MM.1S (cell line): ENCODE measurements at regions not wholly inside any gene's neighbourhood (a gene's known extent, or its start where the extent isn't known, plus 50 kb on each side); places are given as distances from the start of the nearest gene placed in this dataset.

Experiments used
- DNase-seq: peaks from one replicate; pipeline ENCODE4 v3.0.0-alpha.2; 2015
- H2AFZ ChIP-seq: fragments of 300-600 bp; sonication (generic); 2 replicates; pipeline ENCODE4 v1.6.0; 2016; ENCODE audit warnings: antibody characterized with exemption, low read length
- H3F3A ChIP-seq: fragments of 300-600 bp; sonication (generic); 2 replicates; pipeline ENCODE4 v1.6.1; 2016; ENCODE audit warnings: mild to moderate bottlenecking, antibody characterized with exemption, low read length, moderate library complexity, mixed read lengths; ENCODE audit not compliant: insufficient read depth
- H3K27ac ChIP-seq: fragments of 300-600 bp; sonication (generic); 2 replicates; pipeline ENCODE4 v1.5.1; 2016; ENCODE audit warnings: mild to moderate bottlenecking, low read length
- H3K27me3 ChIP-seq: fragments of 300-600 bp; sonication (generic); replicated peaks from 2 replicates; pipeline ENCODE4 v1.6.0; 2016; ENCODE audit warnings: low read length; ENCODE audit not compliant: insufficient read depth
- H3K36me3 ChIP-seq: fragments of 300-600 bp; sonication (generic); replicated peaks from 2 replicates; pipeline ENCODE4 v1.6.1; 2016; ENCODE audit warnings: mild to moderate bottlenecking, low read length, mixed read lengths; ENCODE audit not compliant: insufficient read depth
- H3K4me1 ChIP-seq: fragments of 300-600 bp; sonication (generic); 2 replicates; pipeline ENCODE4 v1.6.1; 2016; ENCODE audit warnings: low read length, mixed read lengths
- H3K4me2 ChIP-seq: fragments of 300-600 bp; sonication (generic); 2 replicates; pipeline ENCODE4 v1.6.0; 2016; ENCODE audit warnings: low read depth, low read length
- H3K4me3 ChIP-seq: fragments of 300-600 bp; sonication (generic); 2 replicates; pipeline ENCODE4 v1.5.1; 2016; ENCODE audit warnings: low read length, mixed read lengths
- H3K79me2 ChIP-seq: fragments of 300-600 bp; sonication (generic); 2 replicates; pipeline ENCODE4 v1.6.1; 2016; ENCODE audit warnings: mixed run types, low read length, mixed read lengths
- H3K9ac ChIP-seq: fragments of 300-600 bp; sonication (generic); 2 replicates; pipeline ENCODE4 v1.6.1; 2016; ENCODE audit warnings: low read length, mixed read lengths
- H3K9me2 ChIP-seq: fragments of 300-600 bp; sonication (generic); replicated peaks from 2 replicates; pipeline ENCODE4 v1.6.1; 2016; ENCODE audit warnings: mild to moderate bottlenecking, low read length, mixed read lengths; ENCODE audit not compliant: insufficient read depth
- H3K9me3 ChIP-seq: fragments of 300-600 bp; sonication (generic); replicated peaks from 2 replicates; pipeline ENCODE4 v1.6.1; 2016; ENCODE audit warnings: mild to moderate bottlenecking, low read length, mixed read lengths; ENCODE audit not compliant: insufficient read depth
- H4K20me1 ChIP-seq: fragments of 300-600 bp; sonication (generic); 2 replicates; pipeline ENCODE4 v1.6.1; 2016; ENCODE audit warnings: mild to moderate bottlenecking, low read length, moderate library complexity, mixed read lengths; ENCODE audit not compliant: insufficient read depth
- CTCF ChIP-seq: fragments of 300-600 bp; sonication (generic); IDR thresholded peaks from 2 replicates; pipeline ENCODE4 v1.5.1; 2016; ENCODE audit warnings: antibody characterized with exemption, low read length, mixed read lengths
- EZH2 ChIP-seq: fragments of 300-600 bp; sonication (generic); optimal IDR thresholded peaks from 2 replicates; pipeline ENCODE3; 2017; ENCODE audit warnings: low read depth, mild to moderate bottlenecking, antibody characterized with exemption, low read length, mixed read lengths
- EZH2phosphoT487 ChIP-seq: fragments of 300-600 bp; sonication (generic); IDR thresholded peaks from 2 replicates; pipeline ENCODE4 v1.6.1; 2018; ENCODE audit warnings: antibody characterized with exemption, low read length

- no peaks in the 10 kb centered on the region for H3K9me3 ChIP-seq
- no peaks in the 10 kb centered on the region for H3K27me3 ChIP-seq
- no peak overlapping the region for H3K27ac ChIP-seq
These were observed 106.2 kb upstream of the INHBA start for GRCh38 chr7:41809116-41809515.

GRCh38 chr7:41808541-41808940, 105.7 kb upstream of the INHBA start:
- TF ChIP-seq CTCF = no peak
- TF ChIP-seq EZH2 = no peak
- no peak for TF ChIP-seq EZH2phosphoT487
- Histone ChIP-seq H4K20me1 (no peaks in the 10 kb centered on the region), H3K9ac (no peak overlapping the region), H3K9me3 (no peaks in the 10 kb centered on the region), H3F3A (no peaks in the 10 kb centered on the region), H2AFZ (no peak overlapping the region), H3K4me3 (no peak overlapping the region), H3K79me2 (no peaks in the 10 kb centered on the region), H3K36me3 (no peaks in the 10 kb centered on the region), H3K4me1 (no peaks in the 10 kb centered on the region), H3K27me3 (no peaks in the 10 kb centered on the region), H3K27ac (no peak overlapping the region), H3K9me2 (no peaks in the 10 kb centered on the region), H3K4me2 (no peak overlapping the region)
- no peak for DNase-seq

More at GRCh38 chr7:41809116-41809515, 106.2 kb upstream of the INHBA start:
- Histone ChIP-seq H3K4me1 (no peaks in the 10 kb centered on the region), H3K9me2 (no peaks in the 10 kb centered on the region), H3K4me2 (no peak overlapping the region), H3F3A (no peaks in the 10 kb centered on the region), H4K20me1 (no peaks in the 10 kb centered on the region), H3K4me3 (no peak overlapping the region), H3K9ac (no peak overlapping the region), H3K79me2 (no peaks in the 10 kb centered on the region), H2AFZ (no peak overlapping the region), H3K36me3 (no peaks in the 10 kb centered on the region)
- TF ChIP-seq EZH2 (no peak), CTCF (no peak), EZH2phosphoT487 (no peak)
- DNase-seq = no peak

DNA sequence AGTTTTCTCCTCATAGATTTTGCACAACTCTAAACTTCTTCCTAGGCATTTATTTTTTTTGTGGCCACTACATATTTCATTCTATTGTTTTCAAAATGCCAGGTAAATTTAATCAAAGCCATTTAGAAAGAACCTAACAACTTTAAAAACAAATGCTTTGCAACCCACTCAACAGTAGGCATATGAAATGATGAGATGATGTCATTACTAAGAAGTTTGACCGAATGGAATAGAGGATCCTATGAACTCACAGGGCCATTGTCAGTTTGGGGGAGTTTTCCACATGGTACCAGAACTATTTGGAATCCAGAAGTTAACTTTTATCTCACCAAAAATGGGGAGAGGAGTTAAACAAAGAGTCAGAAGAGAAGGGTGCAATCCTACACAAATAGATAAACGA, 100.7 kb upstream of the INHBA start:
- Histone ChIP-seq H3K27ac (no peak overlapping the region), H3K9me3 (no peaks in the 10 kb centered on the region), H4K20me1 (no peaks in the 10 kb centered on the region), H3K9me2 (no peaks in the 10 kb centered on the region), H3K4me1 (no peaks in the 10 kb centered on the region), H3K4me2 (no peak overlapping the region), H3K9ac (no peak overlapping the region), H3K36me3 (no peaks in the 10 kb centered on the region), H2AFZ (no peak overlapping the region), H3K27me3 (no peaks in the 10 kb centered on the region), H3F3A (no peaks in the 10 kb centered on the region), H3K4me3 (no peak overlapping the region), H3K79me2 (no peaks in the 10 kb centered on the region)
- DNase-seq = no peak
- TF ChIP-seq EZH2phosphoT487 = no peak
- TF ChIP-seq CTCF = no peak
- no peak for TF ChIP-seq EZH2
